ENCODE measurements at regions not wholly inside any gene's neighbourhood (a gene's known extent, or its start where the extent isn't known, plus 50 kb on each side); places are given as distances from the start of the nearest gene placed in this dataset.

DNA sequence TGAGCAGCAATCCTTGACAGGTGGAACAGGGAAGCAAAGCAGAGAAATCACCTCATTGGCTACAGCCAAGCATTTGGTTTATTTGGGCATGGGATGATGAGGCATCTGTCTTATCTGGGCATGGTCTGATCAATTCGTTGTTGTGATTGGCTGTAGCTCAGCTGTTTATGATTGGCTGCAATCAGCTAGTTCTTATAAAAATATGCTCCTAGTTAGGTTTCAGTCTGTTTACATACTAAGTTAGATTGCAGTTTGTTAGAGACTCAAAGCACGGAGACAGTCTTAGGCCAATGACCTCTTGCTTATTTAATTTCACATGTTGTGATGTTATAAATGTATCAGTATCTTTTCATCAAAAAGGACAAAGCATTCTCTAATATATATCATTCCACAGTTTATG is 312.0 kb downstream of the PDGFC start:
- Histone ChIP-seq H3K9ac (ENCODE audit: low read length in 5 of 5) (no peak overlapping the region), H3K27ac (ENCODE audit: low read depth, low read length) (no peak overlapping the region), H3K36me3 (ENCODE audit: control insufficient read depth in 5 of 5, insufficient read depth in 5 of 5, low read length in 5 of 5) (no peaks in the 10 kb centered on the region), H3K4me3 (ENCODE audit: low read depth in 1 of 5, low read length in 5 of 5) (no peak overlapping the region), H3K4me1 (ENCODE audit: control insufficient read depth in 5 of 5, insufficient read depth in 5 of 5, low read length in 5 of 5) (no peaks in the 10 kb centered on the region), H3K9me3 (ENCODE audit: control insufficient read depth in 5 of 5, low read length in 5 of 5) (no peaks in the 10 kb centered on the region), H3K27me3 (ENCODE audit: control insufficient read depth in 5 of 5, insufficient read depth in 4 of 5, low read length in 5 of 5) (no peaks in the 10 kb centered on the region)

DNA sequence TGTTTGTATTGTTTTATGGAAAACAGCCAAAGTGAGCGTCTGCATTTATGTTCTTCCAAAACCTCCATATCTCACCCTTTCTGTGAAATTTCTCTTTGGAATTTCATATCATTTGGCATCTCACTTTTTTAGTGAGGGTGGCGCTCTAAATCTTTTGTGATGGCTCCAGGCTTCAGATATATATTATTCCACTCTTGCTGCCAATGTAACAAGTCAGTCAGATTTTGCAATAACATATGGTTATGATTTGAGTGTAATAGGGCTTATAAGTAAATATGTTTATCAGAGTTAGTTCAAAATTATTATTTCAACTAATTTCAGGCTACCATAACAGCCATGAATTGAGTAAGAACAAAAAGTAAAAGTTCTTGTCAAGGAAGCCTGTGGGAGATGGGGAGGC is 314.7 kb downstream of the PDGFC start:
- H3K27me3 ChIP-seq (ENCODE audit: control insufficient read depth in 5 of 5, insufficient read depth in 4 of 5, low read length in 5 of 5) = no peaks in the 10 kb centered on the region
- H3K36me3 ChIP-seq (ENCODE audit: control insufficient read depth in 5 of 5, insufficient read depth in 5 of 5, low read length in 5 of 5) = no peaks in the 10 kb centered on the region
- H3K9ac ChIP-seq (ENCODE audit: low read length in 5 of 5) = no peak overlapping the region
- H3K27ac ChIP-seq (ENCODE audit: low read depth, low read length) = no peak overlapping the region
- H3K4me3 ChIP-seq (ENCODE audit: low read depth in 1 of 5, low read length in 5 of 5) = no peak overlapping the region
- no peaks in the 10 kb centered on the region for H3K9me3 ChIP-seq (ENCODE audit: control insufficient read depth in 5 of 5, low read length in 5 of 5)
- H3K4me1 ChIP-seq (ENCODE audit: control insufficient read depth in 5 of 5, insufficient read depth in 5 of 5, low read length in 5 of 5) = no peaks in the 10 kb centered on the region

DNA sequence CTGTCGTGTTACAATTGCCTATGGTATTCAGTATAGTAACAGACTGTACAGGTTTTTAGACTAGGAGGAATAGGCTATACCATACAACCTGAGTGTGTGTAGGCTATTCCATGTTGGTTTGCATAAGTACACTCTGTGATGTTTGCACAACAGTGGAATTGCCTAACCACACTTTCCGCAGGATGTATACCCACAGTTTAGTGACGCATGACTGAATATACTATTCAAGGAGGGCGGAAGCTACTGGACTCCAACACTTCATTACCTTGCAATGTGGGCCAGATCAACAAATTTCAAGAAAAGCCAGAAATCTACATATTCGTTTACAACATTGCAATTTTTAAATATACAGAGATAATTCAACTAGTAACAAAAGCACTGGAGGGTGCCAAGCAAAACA is 317.2 kb downstream of the PDGFC start:
- H3K27ac ChIP-seq (ENCODE audit: low read depth, low read length) = no peak overlapping the region
- no peak overlapping the region for H3K9ac ChIP-seq (ENCODE audit: low read length in 5 of 5)
- peaks cover 0 to 3% (median 0%) of the 10 kb centered on the region in 5 donors for H3K9me3 ChIP-seq (ENCODE audit: control insufficient read depth in 5 of 5, low read length in 5 of 5)
- H3K4me3 ChIP-seq (ENCODE audit: low read depth in 1 of 5, low read length in 5 of 5) = no peak overlapping the region
- no peaks in the 10 kb centered on the region for H3K36me3 ChIP-seq (ENCODE audit: control insufficient read depth in 5 of 5, insufficient read depth in 5 of 5, low read length in 5 of 5)
- no peaks in the 10 kb centered on the region for H3K4me1 ChIP-seq (ENCODE audit: control insufficient read depth in 5 of 5, insufficient read depth in 5 of 5, low read length in 5 of 5)
- H3K27me3 ChIP-seq (ENCODE audit: control insufficient read depth in 5 of 5, insufficient read depth in 4 of 5, low read length in 5 of 5) = no peaks in the 10 kb centered on the region

DNA sequence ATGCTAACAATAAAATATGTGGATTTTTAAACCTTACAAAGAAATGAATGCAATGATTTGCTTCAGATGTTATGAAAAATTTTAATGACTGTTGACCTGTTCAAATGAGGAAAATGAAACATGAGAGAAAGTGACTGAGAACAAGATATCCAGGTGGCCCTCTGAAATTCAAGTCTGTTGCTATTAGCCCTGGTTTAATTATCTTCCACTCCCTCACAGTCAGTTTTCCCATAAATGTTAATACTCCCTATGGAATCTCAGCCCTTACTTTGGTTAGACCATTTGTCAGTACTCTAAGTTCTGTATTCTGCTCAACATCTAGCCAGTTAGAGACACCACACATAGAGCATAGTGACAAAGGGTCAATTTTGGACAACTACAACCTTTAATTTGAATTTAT is 327.8 kb downstream of the PDGFC start:
- no peaks in the 10 kb centered on the region for H3K4me1 ChIP-seq (ENCODE audit: control insufficient read depth in 5 of 5, insufficient read depth in 5 of 5, low read length in 5 of 5)
- H3K9me3 ChIP-seq (ENCODE audit: control insufficient read depth in 5 of 5, low read length in 5 of 5) = no peaks in the 10 kb centered on the region
- no peaks in the 10 kb centered on the region for H3K36me3 ChIP-seq (ENCODE audit: control insufficient read depth in 5 of 5, insufficient read depth in 5 of 5, low read length in 5 of 5)

DNA sequence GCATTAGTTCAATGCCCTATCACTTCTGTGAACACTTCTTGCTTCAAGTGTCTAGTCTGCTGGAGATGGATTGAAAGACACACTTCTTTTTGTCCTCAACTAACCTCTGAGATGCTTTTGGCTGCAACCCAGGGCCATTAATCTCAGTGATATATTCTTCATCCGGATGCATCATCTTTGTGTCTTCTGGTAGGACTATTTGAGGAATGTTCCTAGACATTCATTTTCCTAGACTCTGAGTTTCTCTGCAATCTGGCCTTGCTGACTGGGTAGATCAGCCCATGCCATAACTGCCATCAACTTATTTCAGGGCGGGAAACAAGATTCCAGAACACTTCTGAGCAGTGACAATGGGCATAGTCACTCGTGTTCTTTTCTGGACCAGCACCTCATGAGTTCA is 329.4 kb downstream of the PDGFC start:
- Histone ChIP-seq H3K36me3 (ENCODE audit: control insufficient read depth in 5 of 5, insufficient read depth in 5 of 5, low read length in 5 of 5) (no peaks in the 10 kb centered on the region), H3K4me3 (ENCODE audit: low read depth in 1 of 5, low read length in 5 of 5) (no peak overlapping the region), H3K9me3 (ENCODE audit: control insufficient read depth in 5 of 5, low read length in 5 of 5) (no peaks in the 10 kb centered on the region), H3K4me1 (ENCODE audit: control insufficient read depth in 5 of 5, insufficient read depth in 5 of 5, low read length in 5 of 5) (peaks cover 0 to 5% (median 0%) of the 10 kb centered on the region in 5 donors), H3K27ac (ENCODE audit: low read depth, low read length) (no peak overlapping the region), H3K27me3 (ENCODE audit: control insufficient read depth in 5 of 5, insufficient read depth in 4 of 5, low read length in 5 of 5) (no peaks in the 10 kb centered on the region), H3K9ac (ENCODE audit: low read length in 5 of 5) (no peak overlapping the region)

More for the DNA sequence above, 327.8 kb downstream of the PDGFC start:
- no peaks in the 10 kb centered on the region for H3K27me3 ChIP-seq (ENCODE audit: control insufficient read depth in 5 of 5, insufficient read depth in 4 of 5, low read length in 5 of 5)
- H3K27ac ChIP-seq (ENCODE audit: low read depth, low read length) = no peak overlapping the region
- H3K9ac ChIP-seq (ENCODE audit: low read length in 5 of 5) = no peak overlapping the region
- no peak overlapping the region for H3K4me3 ChIP-seq (ENCODE audit: low read depth in 1 of 5, low read length in 5 of 5)

DNA sequence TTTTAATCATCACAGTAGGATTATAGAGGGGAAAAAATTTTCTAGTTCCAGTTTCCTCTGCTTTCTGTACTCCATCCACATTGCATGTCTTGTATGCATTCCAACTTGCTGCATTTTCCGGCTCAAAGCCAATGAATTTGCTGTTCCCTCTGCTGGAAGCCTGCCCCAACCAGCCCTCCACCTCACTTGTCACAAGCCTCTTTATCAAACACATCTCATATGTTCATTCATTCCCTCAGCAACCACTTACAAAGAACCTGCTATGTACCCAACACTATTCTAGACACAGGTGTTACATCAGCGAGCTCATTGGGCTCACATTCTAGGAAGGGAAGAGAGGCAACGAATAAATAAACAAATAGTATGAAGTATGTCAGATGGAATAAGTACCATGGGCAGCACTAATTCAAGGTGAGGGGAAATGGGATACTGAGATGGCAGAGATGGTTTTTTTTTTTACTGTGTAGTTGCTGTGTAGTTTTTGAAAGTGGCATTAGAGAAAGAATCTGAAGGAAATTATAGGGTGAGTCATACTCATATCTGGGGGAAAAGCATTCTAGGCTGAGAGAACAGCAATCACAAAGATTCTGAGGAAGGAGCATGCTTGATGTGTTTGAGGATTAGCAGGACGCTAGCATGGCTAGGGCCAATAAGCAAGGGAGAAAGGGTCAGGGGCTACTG is 332.5 kb downstream of the PDGFC start:
- peaks cover 0 to 5% (median 0%) of the 10 kb centered on the region in 5 donors for H3K4me1 ChIP-seq (ENCODE audit: control insufficient read depth in 5 of 5, insufficient read depth in 5 of 5, low read length in 5 of 5)
- no peak overlapping the region for H3K9ac ChIP-seq (ENCODE audit: low read length in 5 of 5)
- no peaks in the 10 kb centered on the region for H3K9me3 ChIP-seq (ENCODE audit: control insufficient read depth in 5 of 5, low read length in 5 of 5)
- H3K4me3 ChIP-seq (ENCODE audit: low read depth in 1 of 5, low read length in 5 of 5) = no peak overlapping the region
- no peaks in the 10 kb centered on the region for H3K27me3 ChIP-seq (ENCODE audit: control insufficient read depth in 5 of 5, insufficient read depth in 4 of 5, low read length in 5 of 5)
- no peaks in the 10 kb centered on the region for H3K36me3 ChIP-seq (ENCODE audit: control insufficient read depth in 5 of 5, insufficient read depth in 5 of 5, low read length in 5 of 5)
- no peak overlapping the region for H3K27ac ChIP-seq (ENCODE audit: low read depth, low read length)

DNA sequence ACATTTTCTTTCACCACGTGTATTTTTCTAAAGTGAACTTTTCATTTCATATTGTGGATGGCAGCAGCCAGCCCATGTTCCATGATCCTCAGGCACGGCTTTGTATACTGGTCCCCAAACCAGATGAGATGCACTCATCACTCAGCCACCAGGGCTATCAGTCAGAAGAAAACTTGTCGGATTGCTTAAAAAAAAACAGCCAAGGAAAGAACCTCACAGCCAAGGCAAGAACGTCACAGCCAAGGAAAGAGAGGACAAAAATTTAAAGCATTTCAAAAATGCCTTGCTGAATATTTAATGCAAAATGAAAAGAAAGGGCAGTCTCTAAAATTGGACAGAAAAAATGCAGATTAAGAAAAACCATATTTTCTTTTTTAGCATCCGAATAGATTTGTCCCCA is 333.3 kb downstream of the PDGFC start:
- H3K4me1 ChIP-seq (ENCODE audit: control insufficient read depth in 5 of 5, insufficient read depth in 5 of 5, low read length in 5 of 5) = peaks cover 0 to 5% (median 0%) of the 10 kb centered on the region in 5 donors
- H3K27me3 ChIP-seq (ENCODE audit: control insufficient read depth in 5 of 5, insufficient read depth in 4 of 5, low read length in 5 of 5) = no peaks in the 10 kb centered on the region
- H3K4me3 ChIP-seq (ENCODE audit: low read depth in 1 of 5, low read length in 5 of 5) = no peak overlapping the region
- no peak overlapping the region for H3K27ac ChIP-seq (ENCODE audit: low read depth, low read length)
- no peak overlapping the region for H3K9ac ChIP-seq (ENCODE audit: low read length in 5 of 5)
- no peaks in the 10 kb centered on the region for H3K9me3 ChIP-seq (ENCODE audit: control insufficient read depth in 5 of 5, low read length in 5 of 5)
- no peaks in the 10 kb centered on the region for H3K36me3 ChIP-seq (ENCODE audit: control insufficient read depth in 5 of 5, insufficient read depth in 5 of 5, low read length in 5 of 5)

DNA sequence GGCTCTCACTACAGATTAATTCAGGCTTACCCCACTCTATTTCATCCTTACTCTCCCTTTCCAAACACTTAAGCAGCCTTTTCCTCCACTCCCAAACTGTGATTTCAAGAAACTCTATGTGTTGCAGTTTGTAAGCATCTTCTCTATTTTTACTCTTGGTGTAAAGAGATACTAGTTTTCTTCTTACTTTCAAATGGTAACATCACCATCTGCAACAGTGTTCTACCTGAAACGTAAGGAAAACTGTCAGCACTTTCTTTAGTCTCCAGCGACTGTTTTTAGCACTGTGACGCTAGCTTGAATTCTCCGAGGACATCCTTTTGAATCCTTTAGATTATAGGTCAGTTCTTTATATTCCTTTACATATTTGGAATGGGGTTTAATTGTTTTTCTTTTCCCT is 335.2 kb downstream of the PDGFC start:
- no peak overlapping the region for H3K27ac ChIP-seq (ENCODE audit: low read depth, low read length)
- H3K4me3 ChIP-seq (ENCODE audit: low read depth in 1 of 5, low read length in 5 of 5) = no peak overlapping the region
- no peaks in the 10 kb centered on the region for H3K9me3 ChIP-seq (ENCODE audit: control insufficient read depth in 5 of 5, low read length in 5 of 5)
- no peaks in the 10 kb centered on the region for H3K27me3 ChIP-seq (ENCODE audit: control insufficient read depth in 5 of 5, insufficient read depth in 4 of 5, low read length in 5 of 5)
- no peak overlapping the region for H3K9ac ChIP-seq (ENCODE audit: low read length in 5 of 5)
- H3K36me3 ChIP-seq (ENCODE audit: control insufficient read depth in 5 of 5, insufficient read depth in 5 of 5, low read length in 5 of 5) = no peaks in the 10 kb centered on the region
- peaks cover 0 to 5% (median 0%) of the 10 kb centered on the region in 5 donors for H3K4me1 ChIP-seq (ENCODE audit: control insufficient read depth in 5 of 5, insufficient read depth in 5 of 5, low read length in 5 of 5)

DNA sequence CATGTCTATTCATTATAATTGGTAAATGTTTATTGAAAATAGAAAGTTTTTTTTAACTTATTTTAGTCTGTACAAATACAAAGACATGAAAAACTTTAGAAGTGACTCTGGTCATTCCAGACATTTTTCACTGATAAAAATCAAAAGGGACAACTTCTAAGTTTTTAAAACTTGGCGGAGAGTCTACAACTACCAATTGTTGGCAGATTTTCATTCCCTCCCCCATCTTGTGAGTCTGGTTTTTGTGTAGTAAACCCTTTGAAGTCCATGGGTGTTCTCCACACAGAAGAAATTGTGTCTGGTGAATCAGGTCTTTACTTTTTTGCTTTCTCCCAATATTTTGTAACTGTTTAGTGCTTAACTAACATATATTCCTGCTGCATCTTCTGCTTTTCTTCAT is 336.5 kb downstream of the PDGFC start:
- Histone ChIP-seq H3K4me3 (ENCODE audit: low read depth in 1 of 5, low read length in 5 of 5) (no peak overlapping the region), H3K9me3 (ENCODE audit: control insufficient read depth in 5 of 5, low read length in 5 of 5) (no peaks in the 10 kb centered on the region), H3K36me3 (ENCODE audit: control insufficient read depth in 5 of 5, insufficient read depth in 5 of 5, low read length in 5 of 5) (no peaks in the 10 kb centered on the region)

DNA sequence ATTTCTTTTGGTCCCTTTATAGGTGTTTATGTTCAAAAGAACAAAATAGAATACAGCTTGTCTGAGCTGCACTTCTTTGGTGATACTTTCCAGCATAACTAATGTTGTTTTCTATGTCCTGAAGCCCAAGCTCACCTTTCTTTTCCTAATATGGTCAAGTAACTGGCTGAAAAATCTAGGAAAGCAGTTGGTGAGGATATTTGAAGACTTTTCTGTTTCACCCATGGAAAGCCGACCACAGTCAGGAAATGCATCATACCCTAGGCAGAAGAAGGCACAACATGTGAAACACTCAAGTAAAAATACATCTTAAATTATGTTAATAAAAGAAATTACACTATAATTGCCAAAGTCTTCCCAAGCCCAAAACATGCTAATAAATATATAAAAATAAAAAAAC is 337.0 kb downstream of the PDGFC start:
- Histone ChIP-seq H3K9ac (ENCODE audit: low read length in 5 of 5) (no peak overlapping the region), H3K4me1 (ENCODE audit: control insufficient read depth in 5 of 5, insufficient read depth in 5 of 5, low read length in 5 of 5) (peaks cover 0 to 5% (median 0%) of the 10 kb centered on the region in 5 donors), H3K36me3 (ENCODE audit: control insufficient read depth in 5 of 5, insufficient read depth in 5 of 5, low read length in 5 of 5) (no peaks in the 10 kb centered on the region), H3K9me3 (ENCODE audit: control insufficient read depth in 5 of 5, low read length in 5 of 5) (no peaks in the 10 kb centered on the region), H3K4me3 (ENCODE audit: low read depth in 1 of 5, low read length in 5 of 5) (no peak overlapping the region), H3K27me3 (ENCODE audit: control insufficient read depth in 5 of 5, insufficient read depth in 4 of 5, low read length in 5 of 5) (no peaks in the 10 kb centered on the region), H3K27ac (ENCODE audit: low read depth, low read length) (no peak overlapping the region)

More for the DNA sequence above, 336.5 kb downstream of the PDGFC start:
- Histone ChIP-seq H3K27ac (ENCODE audit: low read depth, low read length) (no peak overlapping the region), H3K27me3 (ENCODE audit: control insufficient read depth in 5 of 5, insufficient read depth in 4 of 5, low read length in 5 of 5) (no peaks in the 10 kb centered on the region), H3K9ac (ENCODE audit: low read length in 5 of 5) (no peak overlapping the region), H3K4me1 (ENCODE audit: control insufficient read depth in 5 of 5, insufficient read depth in 5 of 5, low read length in 5 of 5) (peaks cover 0 to 5% (median 0%) of the 10 kb centered on the region in 5 donors)
